A549 (cell line): ENCODE measurements at regions not wholly inside any gene's neighbourhood (a gene's known extent, or its start where the extent isn't known, plus 50 kb on each side); places are given as distances from the start of the nearest gene placed in this dataset.

ENCODE experiments used
- EHMT2 ChIP-seq: fragments of 200-600 bp; sonication (generic); IDR thresholded peaks from 2 replicates; pipeline ENCODE4 v1.6.1; 2016; ENCODE audit warnings: antibody characterized with exemption, low read depth, mild to moderate bottlenecking, moderate library complexity
- KDM5A ChIP-seq: fragments of 200-600 bp; sonication (generic); IDR thresholded peaks from 2 replicates; pipeline ENCODE4 v1.6.1; 2016; ENCODE audit warnings: antibody characterized with exemption, mild to moderate bottlenecking
- POLR2A ChIP-seq: IDR thresholded peaks from 2 replicates; pipeline ENCODE4 v1.6.1; 2012; ENCODE audit warnings: mild to moderate bottlenecking, low read length
- ZC3H11A ChIP-seq: fragments of 450-650 bp; IDR thresholded peaks from 2 replicates; pipeline ENCODE4 v1.6.1; 2014; ENCODE audit warnings: antibody characterized with exemption, mild to moderate bottlenecking
- ZFP36 ChIP-seq: fragments of 450-650 bp; IDR thresholded peaks from 2 replicates; pipeline ENCODE4 v1.6.1; 2014; ENCODE audit warnings: borderline replicate concordance; ENCODE audit not compliant: partially characterized antibody

DNA sequence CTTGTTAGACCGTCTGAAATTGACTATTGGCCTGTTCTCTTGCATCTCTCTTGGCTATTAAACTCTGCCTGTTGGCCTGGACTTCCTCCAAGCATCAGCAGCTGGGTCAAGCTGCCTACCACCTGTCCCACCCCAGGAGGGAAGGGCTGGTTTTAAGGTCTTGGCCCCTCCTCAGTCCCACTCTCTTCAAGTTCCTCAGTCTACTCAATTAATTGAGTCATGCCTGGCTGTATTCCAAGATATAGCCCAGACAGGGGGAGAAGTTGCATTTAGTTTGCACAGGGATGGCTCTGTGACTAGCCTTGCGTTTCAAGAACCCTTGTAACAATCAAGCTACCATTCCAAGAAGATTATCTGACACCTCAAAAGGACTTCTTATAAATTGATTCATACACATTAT lies 113.8 kb upstream of the GLI3 start:
- TF ChIP-seq ZFP36 (no peak), ZC3H11A (no peak), EHMT2 (no peak), POLR2A (no peak), KDM5A (no peak)
